Effector memory CD8-positive, alpha-beta T cell (primary cell): ENCODE measurements at regions not wholly inside any gene's neighbourhood (a gene's known extent, or its start where the extent isn't known, plus 50 kb on each side); places are given as distances from the start of the nearest gene placed in this dataset.

Experiments
- ATAC-seq: fragments of 150-1000 bp; cut with Tn5 transposase; replicated peaks from 2 replicates; pipeline ENCODE4 v1.10.0; 2021; ENCODE audit warnings: mild to moderate bottlenecking, moderate library complexity
- DNase-seq, 3 experiments: peaks; one replicate each; pipeline ENCODE4 v3.0.0; 2021
- H3K27ac Mint-ChIP-seq, 2 donors: one replicate each; pipeline ENCODE4 v1.8.0; 2022; ENCODE audit warnings: mild to moderate bottlenecking in 2 of 2, mixed read lengths in 2 of 2, moderate library complexity in 2 of 2
- H3K27me3 Mint-ChIP-seq, 2 donors: one replicate each; pipeline ENCODE4 v1.8.0; 2022; ENCODE audit warnings: mixed read lengths in 2 of 2
- H3K36me3 Mint-ChIP-seq: one replicate; pipeline ENCODE4 v1.8.0; 2022; ENCODE audit warnings: mild to moderate bottlenecking, moderate library complexity, mixed read lengths; ENCODE audit not compliant: insufficient read depth
- H3K4me1 Mint-ChIP-seq, 2 donors: one replicate each; pipeline ENCODE4 v1.8.0; 2022; ENCODE audit warnings: low read depth in 2 of 2, mixed read lengths in 2 of 2
- H3K4me3 Mint-ChIP-seq, 2 donors: one replicate each; pipeline ENCODE4 v1.8.0; 2022; ENCODE audit warnings: mild to moderate bottlenecking in 2 of 2, mixed read lengths in 2 of 2, moderate library complexity in 2 of 2
- H3K9me3 Mint-ChIP-seq, 2 donors: one replicate each; pipeline ENCODE4 v1.8.0; 2022; ENCODE audit warnings: mixed read lengths in 2 of 2

- Mint-ChIP-seq H3K27me3 (no peaks in the 10 kb centered on the region), H3K4me3 (no peak overlapping the region), H3K27ac (no peak overlapping the region), H3K36me3 (peaks cover 3% of the 10 kb centered on the region), H3K4me1 (no peaks in the 10 kb centered on the region), H3K9me3 (peaks cover 14 to 28% of the 10 kb centered on the region in 2 donors)
- DNase-seq (no peak), ATAC-seq (no peak)
These were observed 552.1 kb upstream of the CDH9 start for GRCh38 chr5:27590503-27590902.

- no peak for ATAC-seq
- Mint-ChIP-seq H3K36me3 (no peaks in the 10 kb centered on the region), H3K4me1 (no peaks in the 10 kb centered on the region), H3K4me3 (no peak overlapping the region), H3K27me3 (no peaks in the 10 kb centered on the region), H3K27ac (no peak overlapping the region), H3K9me3 (peaks cover 0 to 6% of the 10 kb centered on the region in 2 donors)
- no peak for DNase-seq
These were observed 539.9 kb upstream of the CDH9 start for GRCh38 chr5:27578279-27578678.

DNA sequence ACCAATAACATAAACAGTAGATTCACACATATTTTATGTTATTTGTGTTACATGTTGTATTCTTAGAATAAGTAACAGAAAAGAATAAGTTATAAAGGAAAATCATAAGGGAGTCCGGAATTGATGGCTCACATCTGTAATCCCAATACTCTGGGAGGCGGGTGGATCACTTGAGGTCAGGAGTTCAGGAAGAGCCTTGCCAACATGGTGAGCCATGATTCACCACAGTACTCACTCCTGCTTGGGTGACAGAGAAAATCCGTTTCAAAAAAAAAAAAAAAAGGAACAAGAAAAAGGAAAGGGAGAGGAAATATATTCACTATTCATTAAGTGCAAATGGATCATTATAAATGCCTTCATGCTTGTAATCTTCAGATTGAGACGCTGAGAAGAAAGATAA is 533.3 kb upstream of the CDH9 start:
- H3K4me1 Mint-ChIP-seq = no peaks in the 10 kb centered on the region

DNA sequence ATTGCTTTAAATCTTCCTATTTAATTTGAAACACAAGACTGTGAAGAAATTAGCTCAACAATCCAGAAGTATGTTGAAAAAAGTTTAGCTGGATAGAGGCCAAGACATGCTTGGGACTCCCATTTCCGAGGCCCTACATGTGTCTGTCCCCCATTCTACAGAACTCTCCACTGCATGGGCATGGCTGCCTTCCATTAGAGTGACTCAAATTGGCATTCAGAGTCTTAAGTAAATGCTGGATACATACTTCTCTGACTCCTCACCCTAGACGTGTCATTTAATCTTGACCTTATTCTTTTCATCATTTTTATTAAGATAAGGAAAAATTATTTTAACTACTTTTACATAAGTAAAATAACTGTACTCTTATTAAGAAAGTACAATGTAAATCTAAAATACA is 530.4 kb upstream of the CDH9 start:
- H3K9me3 Mint-ChIP-seq = peaks cover 0 to 2% of the 10 kb centered on the region in 2 donors
- H3K4me1 Mint-ChIP-seq = no peaks in the 10 kb centered on the region
- DNase-seq (no peak), ATAC-seq (no peak)
- H3K36me3 Mint-ChIP-seq = no peaks in the 10 kb centered on the region
- no peak overlapping the region for H3K4me3 Mint-ChIP-seq
- no peaks in the 10 kb centered on the region for H3K27me3 Mint-ChIP-seq
- H3K27ac Mint-ChIP-seq = no peak overlapping the region

More for the DNA sequence above, 533.3 kb upstream of the CDH9 start:
- H3K27ac Mint-ChIP-seq = no peak overlapping the region
- H3K36me3 Mint-ChIP-seq = no peaks in the 10 kb centered on the region
- no peak for DNase-seq
- peaks cover 0 to 5% of the 10 kb centered on the region in 2 donors for H3K9me3 Mint-ChIP-seq
- no peak overlapping the region for H3K4me3 Mint-ChIP-seq
- H3K27me3 Mint-ChIP-seq = no peaks in the 10 kb centered on the region
- ATAC-seq = no peak

GRCh38 chr5:27561408-27561807 is 523.0 kb upstream of the CDH9 start:
- no peak for ATAC-seq
- Mint-ChIP-seq H3K36me3 (no peaks in the 10 kb centered on the region), H3K27ac (no peak overlapping the region), H3K9me3 (peaks cover 2 to 8% of the 10 kb centered on the region in 2 donors), H3K27me3 (no peaks in the 10 kb centered on the region), H3K4me1 (no peaks in the 10 kb centered on the region), H3K4me3 (no peak overlapping the region)
- DNase-seq = no peak

DNA sequence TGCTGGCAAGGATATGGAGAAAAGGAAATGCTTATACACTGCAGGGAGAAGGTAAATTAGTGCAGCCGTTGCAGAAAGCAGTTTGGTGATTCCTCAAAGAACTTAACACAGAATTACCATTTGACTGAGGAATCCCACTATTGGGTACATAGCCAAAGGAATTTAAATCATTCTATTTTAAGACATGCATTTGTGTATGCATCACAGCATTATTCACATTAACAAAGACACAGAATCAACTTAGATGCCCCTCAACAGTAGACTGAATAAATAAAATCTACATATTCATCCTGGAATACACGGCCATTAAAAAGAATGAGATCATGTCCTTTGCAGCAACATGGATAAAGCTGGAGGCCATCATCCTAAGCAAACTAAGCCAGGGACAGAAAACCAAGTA is 510.1 kb upstream of the CDH9 start:
- H3K36me3 Mint-ChIP-seq = no peaks in the 10 kb centered on the region
- no peaks in the 10 kb centered on the region for H3K27me3 Mint-ChIP-seq
- H3K27ac Mint-ChIP-seq = no peak overlapping the region
- H3K4me3 Mint-ChIP-seq = no peak overlapping the region
- ATAC-seq = no peak
- no peak for DNase-seq
- H3K9me3 Mint-ChIP-seq = peaks cover 10 to 27% of the 10 kb centered on the region in 2 donors
- H3K4me1 Mint-ChIP-seq = no peaks in the 10 kb centered on the region

- Mint-ChIP-seq H3K27me3 (no peaks in the 10 kb centered on the region), H3K27ac (no peak overlapping the region)
These were observed 496.7 kb upstream of the CDH9 start for GRCh38 chr5:27535031-27535557.

DNA sequence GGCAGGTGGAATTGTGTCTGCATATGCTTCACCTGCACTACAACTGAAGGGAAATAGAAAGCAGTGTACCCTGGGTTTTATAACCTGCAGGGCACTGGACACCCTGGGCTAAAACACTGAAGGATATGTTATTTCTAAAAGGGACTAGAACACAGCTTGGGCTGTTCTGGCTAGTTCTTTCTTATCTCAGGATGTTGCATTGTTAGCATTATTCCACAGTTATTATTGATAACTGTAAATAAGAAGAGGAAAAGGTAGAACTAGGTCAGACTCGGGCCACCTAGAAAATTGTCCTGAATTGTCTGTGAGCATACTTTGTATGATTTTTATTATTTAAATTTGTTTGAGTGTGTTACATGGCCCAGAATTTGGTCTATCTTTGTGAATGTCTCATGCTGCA is 493.9 kb upstream of the CDH9 start:
- H3K27me3 Mint-ChIP-seq = no peaks in the 10 kb centered on the region
- H3K9me3 Mint-ChIP-seq = peaks cover 2 to 19% of the 10 kb centered on the region in 2 donors
- ATAC-seq (no peak), DNase-seq (no peak)
- no peak overlapping the region for H3K4me3 Mint-ChIP-seq
- H3K4me1 Mint-ChIP-seq = no peaks in the 10 kb centered on the region
- H3K36me3 Mint-ChIP-seq = no peaks in the 10 kb centered on the region
- no peak overlapping the region for H3K27ac Mint-ChIP-seq

More at GRCh38 chr5:27535031-27535557, 496.7 kb upstream of the CDH9 start:
- Mint-ChIP-seq H3K4me3 (no peak overlapping the region), H3K9me3 (peaks cover 0 to 16% of the 10 kb centered on the region in 2 donors), H3K36me3 (no peaks in the 10 kb centered on the region), H3K4me1 (no peaks in the 10 kb centered on the region)
- ATAC-seq (no peak), DNase-seq (no peak)

DNA sequence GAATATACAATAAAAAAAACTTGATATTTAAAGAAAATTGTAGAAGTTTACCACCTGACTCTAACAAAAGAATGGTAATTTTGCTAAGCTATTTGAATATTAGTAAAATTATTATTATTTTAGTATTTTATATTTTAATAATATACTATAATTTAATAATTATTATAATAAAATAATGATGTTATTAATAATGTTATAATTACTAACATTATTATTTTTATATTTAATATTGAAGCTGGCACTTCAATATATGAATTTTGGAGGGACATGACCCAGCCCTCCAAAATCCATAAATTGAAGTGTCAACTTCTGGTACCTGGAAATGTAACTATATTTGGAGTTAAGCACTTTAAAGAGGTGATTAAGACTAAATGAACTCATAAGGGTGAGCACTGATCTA is 486.1 kb upstream of the CDH9 start:
- Mint-ChIP-seq H3K36me3 (no peaks in the 10 kb centered on the region), H3K4me3 (no peak overlapping the region), H3K27ac (no peak overlapping the region), H3K9me3 (peaks cover 11 to 16% of the 10 kb centered on the region in 2 donors), H3K27me3 (no peaks in the 10 kb centered on the region), H3K4me1 (no peaks in the 10 kb centered on the region)
- ATAC-seq (no peak), DNase-seq (no peak)

DNA sequence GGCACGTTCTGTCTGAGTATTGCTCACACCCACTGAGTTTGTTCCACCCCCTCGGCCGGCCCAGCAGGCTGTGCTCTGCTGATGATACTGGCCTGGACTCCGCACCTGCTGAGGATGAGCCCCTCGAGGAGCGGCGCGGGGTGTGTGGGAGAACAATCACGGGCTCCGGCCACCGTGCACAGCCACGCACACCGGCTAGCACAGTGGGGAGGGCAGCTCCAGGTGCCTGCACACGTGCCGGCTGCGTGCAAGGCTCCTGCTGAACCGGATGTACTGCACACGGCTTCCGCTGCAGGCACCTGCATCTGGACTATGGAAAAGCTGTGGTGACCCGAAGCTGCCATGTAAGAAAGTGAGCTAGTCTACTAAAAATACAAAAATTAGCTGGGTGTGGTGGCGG is 485.2 kb upstream of the CDH9 start:
- ATAC-seq (no peak), DNase-seq (no peak)
- Mint-ChIP-seq H3K36me3 (no peaks in the 10 kb centered on the region), H3K4me1 (no peaks in the 10 kb centered on the region), H3K27me3 (no peaks in the 10 kb centered on the region), H3K9me3 (peaks cover 12 to 16% of the 10 kb centered on the region in 2 donors), H3K27ac (no peak overlapping the region), H3K4me3 (no peak overlapping the region)

DNA sequence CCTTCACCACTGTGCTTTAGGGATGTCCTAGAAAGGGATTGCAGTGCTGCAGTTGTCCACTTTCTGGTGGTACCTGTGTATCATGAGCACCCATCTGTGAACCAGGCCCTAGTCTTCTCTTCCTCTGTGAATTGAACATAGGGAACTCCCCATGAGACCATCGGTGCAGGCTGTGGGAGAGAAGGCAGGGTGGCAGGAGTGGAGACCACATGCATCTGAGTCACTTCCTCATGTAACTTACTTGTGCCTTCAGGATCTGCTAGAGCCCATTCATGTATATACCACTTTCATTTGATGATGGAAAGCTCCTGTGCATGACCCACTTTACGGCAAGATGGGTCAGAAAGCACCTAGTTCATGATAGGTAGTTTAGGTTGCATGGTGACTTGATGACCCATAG is 478.1 kb upstream of the CDH9 start:
- Mint-ChIP-seq H3K27ac (no peak overlapping the region), H3K4me1 (no peaks in the 10 kb centered on the region), H3K4me3 (no peak overlapping the region), H3K9me3 (peaks cover 7 to 15% of the 10 kb centered on the region in 2 donors), H3K36me3 (no peaks in the 10 kb centered on the region), H3K27me3 (no peaks in the 10 kb centered on the region)
- ATAC-seq = no peak
- no peak for DNase-seq

DNA sequence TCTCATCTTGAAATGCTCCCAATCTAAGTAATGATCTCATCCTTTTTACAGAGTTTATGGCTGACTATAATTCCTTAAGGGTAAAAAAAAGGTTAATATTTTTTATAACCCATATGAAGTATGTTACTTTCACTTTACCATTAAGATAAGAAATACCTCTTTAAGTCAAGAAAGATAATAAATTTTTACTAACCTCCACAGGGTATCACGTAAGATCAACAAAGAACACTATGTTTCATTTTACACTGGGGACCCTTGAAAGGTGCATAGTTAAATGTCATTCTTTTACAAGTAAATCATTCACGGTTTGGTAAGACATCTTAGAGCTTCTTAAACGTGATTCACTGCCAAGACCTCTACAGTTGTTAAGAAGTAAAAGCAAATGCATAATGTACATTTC is 472.7 kb upstream of the CDH9 start:
- no peak overlapping the region for H3K4me3 Mint-ChIP-seq
- H3K4me1 Mint-ChIP-seq = no peaks in the 10 kb centered on the region
- no peaks in the 10 kb centered on the region for H3K36me3 Mint-ChIP-seq
- ATAC-seq (no peak), DNase-seq (no peak)
- H3K27ac Mint-ChIP-seq = no peak overlapping the region
- H3K9me3 Mint-ChIP-seq = peaks cover 7 to 10% of the 10 kb centered on the region in 2 donors
- H3K27me3 Mint-ChIP-seq = no peaks in the 10 kb centered on the region

- ATAC-seq (no peak), DNase-seq (no peak)
- Mint-ChIP-seq H3K4me1 (no peaks in the 10 kb centered on the region), H3K4me3 (no peak overlapping the region), H3K27me3 (no peaks in the 10 kb centered on the region), H3K36me3 (no peaks in the 10 kb centered on the region), H3K9me3 (peaks cover 13 to 29% of the 10 kb centered on the region in 2 donors), H3K27ac (no peak overlapping the region)
These were observed 465.4 kb upstream of the CDH9 start for GRCh38 chr5:27503813-27504212.

- Mint-ChIP-seq H3K4me1 (no peaks in the 10 kb centered on the region), H3K4me3 (no peak overlapping the region), H3K27me3 (no peaks in the 10 kb centered on the region), H3K36me3 (no peaks in the 10 kb centered on the region), H3K9me3 (peaks cover 15 to 29% of the 10 kb centered on the region in 2 donors), H3K27ac (no peak overlapping the region)
- ATAC-seq (no peak), DNase-seq (no peak)
These were observed 463.9 kb upstream of the CDH9 start for GRCh38 chr5:27502236-27502635.

GRCh38 chr5:27497491-27497890 is 459.1 kb upstream of the CDH9 start:
- DNase-seq (no peak), ATAC-seq (no peak)
- no peak overlapping the region for H3K4me3 Mint-ChIP-seq
- no peaks in the 10 kb centered on the region for H3K36me3 Mint-ChIP-seq
- no peaks in the 10 kb centered on the region for H3K27me3 Mint-ChIP-seq
- H3K4me1 Mint-ChIP-seq = no peaks in the 10 kb centered on the region
- H3K27ac Mint-ChIP-seq = no peak overlapping the region
- H3K9me3 Mint-ChIP-seq = peaks cover 13 to 24% of the 10 kb centered on the region in 2 donors
